ENCODE measurements at regions not wholly inside any gene's neighbourhood (a gene's known extent, or its start where the extent isn't known, plus 50 kb on each side); places are given as distances from the start of the nearest gene placed in this dataset.

DNA sequence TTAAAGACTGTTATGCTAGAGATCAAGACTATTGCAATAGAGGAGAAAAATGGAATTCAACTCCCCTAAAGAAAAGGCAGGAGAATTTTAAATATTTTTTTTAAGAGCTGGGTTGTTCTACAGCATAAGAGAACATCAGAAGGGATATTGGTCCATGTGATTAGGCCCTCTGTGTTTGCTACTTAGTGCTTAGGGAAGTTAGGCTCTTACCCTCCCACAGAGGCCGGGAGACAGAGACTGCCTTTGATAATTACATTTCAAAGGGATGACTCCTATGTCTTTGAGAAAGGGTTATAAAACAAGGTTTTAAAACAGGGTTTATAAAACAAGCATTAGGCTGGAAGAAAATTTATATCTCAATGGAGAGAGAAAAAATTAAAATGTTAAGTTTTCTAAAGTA is 1248.1 kb upstream of the PCDH20 start:
- Histone ChIP-seq H3K27me3 (ENCODE audit: control insufficient read depth, insufficient read depth, low read length) (no peaks in the 10 kb centered on the region), H3K4me2 (ENCODE audit: low read length) (no peak overlapping the region), H3K79me2 (no peaks in the 10 kb centered on the region), H3K27ac (no peak overlapping the region), H3K36me3 (ENCODE audit: control insufficient read depth, insufficient read depth, low read length) (no peaks in the 10 kb centered on the region), H3K4me1 (no peaks in the 10 kb centered on the region), H3K9me3 (ENCODE audit: control insufficient read depth, low read length) (no peaks in the 10 kb centered on the region), H3K4me3 (ENCODE audit: low read depth, low read length) (no peak overlapping the region), H3K9ac (no peak overlapping the region), H2AFZ (no peak overlapping the region)
- TF ChIP-seq, protein P1, sequence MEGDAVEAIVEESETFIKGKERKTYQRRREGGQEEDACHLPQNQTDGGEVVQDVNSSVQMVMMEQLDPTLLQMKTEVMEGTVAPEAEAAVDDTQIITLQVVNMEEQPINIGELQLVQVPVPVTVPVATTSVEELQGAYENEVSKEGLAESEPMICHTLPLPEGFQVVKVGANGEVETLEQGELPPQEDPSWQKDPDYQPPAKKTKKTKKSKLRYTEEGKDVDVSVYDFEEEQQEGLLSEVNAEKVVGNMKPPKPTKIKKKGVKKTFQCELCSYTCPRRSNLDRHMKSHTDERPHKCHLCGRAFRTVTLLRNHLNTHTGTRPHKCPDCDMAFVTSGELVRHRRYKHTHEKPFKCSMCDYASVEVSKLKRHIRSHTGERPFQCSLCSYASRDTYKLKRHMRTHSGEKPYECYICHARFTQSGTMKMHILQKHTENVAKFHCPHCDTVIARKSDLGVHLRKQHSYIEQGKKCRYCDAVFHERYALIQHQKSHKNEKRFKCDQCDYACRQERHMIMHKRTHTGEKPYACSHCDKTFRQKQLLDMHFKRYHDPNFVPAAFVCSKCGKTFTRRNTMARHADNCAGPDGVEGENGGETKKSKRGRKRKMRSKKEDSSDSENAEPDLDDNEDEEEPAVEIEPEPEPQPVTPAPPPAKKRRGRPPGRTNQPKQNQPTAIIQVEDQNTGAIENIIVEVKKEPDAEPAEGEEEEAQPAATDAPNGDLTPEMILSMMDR (IDR thresholded peaks at IDR 0.05): no peak

DNA sequence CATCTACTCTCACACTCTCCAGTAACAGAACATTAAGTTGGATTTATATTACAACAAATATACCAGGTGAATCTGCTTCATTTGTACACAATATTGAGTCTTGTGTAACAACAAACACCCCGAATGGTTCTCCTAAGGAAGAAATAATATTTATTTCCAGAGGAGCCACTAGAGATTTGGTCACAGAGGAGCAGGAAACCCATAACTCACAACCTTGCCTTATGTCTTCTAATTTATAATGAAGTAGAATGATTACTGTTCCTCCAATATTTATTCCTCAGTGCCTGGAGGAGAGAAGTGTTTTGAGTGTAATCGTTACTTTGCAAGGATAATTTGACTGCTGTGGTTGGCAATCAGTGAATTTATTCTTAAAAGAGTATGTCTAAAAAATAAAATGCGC is 1243.7 kb upstream of the PCDH20 start:
- Histone ChIP-seq H3K4me3 (ENCODE audit: low read depth, low read length) (no peak overlapping the region), H3K27me3 (ENCODE audit: control insufficient read depth, insufficient read depth, low read length) (no peaks in the 10 kb centered on the region), H2AFZ (no peak overlapping the region), H3K9ac (no peak overlapping the region), H3K36me3 (ENCODE audit: control insufficient read depth, insufficient read depth, low read length) (no peaks in the 10 kb centered on the region), H3K79me2 (no peaks in the 10 kb centered on the region), H3K27ac (no peak overlapping the region), H3K4me1 (no peaks in the 10 kb centered on the region), H3K4me2 (ENCODE audit: low read length) (no peak overlapping the region), H3K9me3 (ENCODE audit: control insufficient read depth, low read length) (no peaks in the 10 kb centered on the region)
- TF ChIP-seq, protein P1 (IDR thresholded peaks at IDR 0.05): no peak

DNA sequence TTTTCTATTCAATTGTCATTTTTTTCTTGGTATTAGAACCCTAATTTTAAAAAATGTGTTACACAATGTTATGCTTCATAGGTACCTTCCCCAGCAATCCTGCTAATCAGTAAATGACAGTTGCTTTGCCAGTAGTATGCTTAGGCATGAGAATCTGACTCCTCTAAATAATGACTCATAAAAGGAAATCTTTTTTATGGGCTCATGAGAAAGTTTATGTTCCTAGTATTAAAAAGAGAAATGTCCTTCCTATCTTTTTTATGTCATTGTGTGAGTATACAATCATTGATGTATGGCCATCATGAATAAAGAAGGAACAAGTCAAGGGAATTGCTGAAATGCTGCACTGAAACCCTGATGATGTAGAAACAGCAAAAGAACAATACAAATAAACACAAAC is 1237.7 kb upstream of the PCDH20 start:
- H2AFZ ChIP-seq: no peak overlapping the region
- no peaks in the 10 kb centered on the region for H3K36me3 ChIP-seq (ENCODE audit: control insufficient read depth, insufficient read depth, low read length)
- H3K4me1 ChIP-seq: no peaks in the 10 kb centered on the region
- no peak overlapping the region for H3K9ac ChIP-seq
- no peaks in the 10 kb centered on the region for H3K79me2 ChIP-seq
- no peak overlapping the region for H3K4me3 ChIP-seq (ENCODE audit: low read depth, low read length)
- H3K27me3 ChIP-seq (ENCODE audit: control insufficient read depth, insufficient read depth, low read length): no peaks in the 10 kb centered on the region
- TF ChIP-seq, protein P1 (IDR thresholded peaks at IDR 0.05): no peak
- no peaks in the 10 kb centered on the region for H3K9me3 ChIP-seq (ENCODE audit: control insufficient read depth, low read length)
- H3K4me2 ChIP-seq (ENCODE audit: low read length): no peak overlapping the region
- no peak overlapping the region for H3K27ac ChIP-seq

DNA sequence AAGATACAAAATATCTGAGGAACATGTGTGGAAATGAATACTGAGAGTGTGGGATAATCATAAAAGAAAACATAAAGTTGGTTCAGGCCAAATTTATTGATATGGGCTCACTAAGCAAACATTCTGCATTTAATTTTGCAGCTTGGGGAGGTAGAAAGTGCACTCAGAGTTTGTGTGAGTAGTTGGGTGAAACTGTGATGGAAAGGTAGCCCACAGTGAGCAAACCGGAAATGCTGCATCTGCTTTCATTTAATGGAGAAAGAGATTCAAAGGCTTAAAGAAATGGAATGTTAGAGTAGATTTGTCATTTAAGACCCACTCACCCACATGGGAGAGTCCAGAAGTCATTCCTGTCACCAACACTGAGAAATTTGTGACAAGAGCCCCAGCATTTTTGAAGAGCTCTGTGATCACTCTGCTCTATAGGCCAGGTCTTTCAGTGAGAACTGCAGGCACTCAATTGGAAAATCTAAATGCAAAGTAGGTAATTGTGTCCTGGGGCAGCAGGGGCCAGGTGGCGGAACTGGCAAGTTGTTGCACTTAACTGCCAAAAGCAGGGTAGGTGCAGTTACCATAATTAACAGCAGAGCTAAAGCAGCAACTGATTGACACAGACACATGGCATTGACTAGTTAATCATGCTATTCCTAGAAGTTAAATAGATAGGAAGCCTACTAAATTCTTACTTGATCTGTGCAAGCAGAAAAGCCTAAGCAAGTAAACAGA is 1228.3 kb upstream of the PCDH20 start:
- Histone ChIP-seq H3K9ac (no peak overlapping the region), H3K79me2 (no peaks in the 10 kb centered on the region), H3K27me3 (ENCODE audit: control insufficient read depth, insufficient read depth, low read length) (no peaks in the 10 kb centered on the region), H3K27ac (no peak overlapping the region), H3K4me3 (ENCODE audit: low read depth, low read length) (no peak overlapping the region), H3K36me3 (ENCODE audit: control insufficient read depth, insufficient read depth, low read length) (no peaks in the 10 kb centered on the region), H3K9me3 (ENCODE audit: control insufficient read depth, low read length) (no peaks in the 10 kb centered on the region), H3K4me1 (no peaks in the 10 kb centered on the region), H3K4me2 (ENCODE audit: low read length) (no peak overlapping the region), H2AFZ (no peak overlapping the region)
- TF ChIP-seq, protein P1 (IDR thresholded peaks at IDR 0.05): no peak

DNA sequence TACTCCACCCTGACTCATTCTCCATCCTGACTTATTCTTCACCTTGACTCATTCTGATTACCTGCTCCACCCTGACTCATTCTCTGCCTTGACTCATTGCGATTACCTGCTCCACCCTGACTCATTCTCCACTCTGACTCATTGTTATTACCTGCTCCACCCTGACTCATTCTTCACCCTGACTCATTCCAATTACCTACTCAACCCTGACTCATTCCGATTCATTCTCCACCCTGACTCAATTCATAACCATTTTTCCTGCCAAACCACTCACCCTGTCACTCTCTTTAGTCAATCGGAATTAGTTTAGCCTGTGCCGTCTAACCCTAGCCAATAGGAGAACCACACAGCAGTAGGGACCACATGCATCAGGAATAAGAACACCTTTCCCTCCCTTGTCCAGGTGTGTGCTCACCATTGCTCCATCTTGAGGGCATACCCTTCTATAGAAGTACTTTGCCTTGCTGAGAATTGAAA is 1227.4 kb upstream of the PCDH20 start:
- Histone ChIP-seq H3K79me2 (no peaks in the 10 kb centered on the region), H2AFZ (no peak overlapping the region), H3K27ac (no peak overlapping the region), H3K4me2 (ENCODE audit: low read length) (no peak overlapping the region), H3K9me3 (ENCODE audit: control insufficient read depth, low read length) (no peaks in the 10 kb centered on the region), H3K36me3 (ENCODE audit: control insufficient read depth, insufficient read depth, low read length) (no peaks in the 10 kb centered on the region), H3K4me3 (ENCODE audit: low read depth, low read length) (no peak overlapping the region), H3K27me3 (ENCODE audit: control insufficient read depth, insufficient read depth, low read length) (no peaks in the 10 kb centered on the region), H3K4me1 (no peaks in the 10 kb centered on the region), H3K9ac (no peak overlapping the region)
- TF ChIP-seq, protein P1 (IDR thresholded peaks at IDR 0.05): no peak

All from parathyroid adenoma (tissue), 2 donors.